Right ventricle myocardium inferior (tissue), 1 donor: ENCODE measurements at regions not wholly inside any gene's neighbourhood (a gene's known extent, or its start where the extent isn't known, plus 50 kb on each side); places are given as distances from the start of the nearest gene placed in this dataset.

ENCODE experiments used
- ATAC-seq: fragments of 200-7000 bp; cut with Tn5 transposase; one replicate; pipeline ENCODE4 v1.9.1; 2020; ENCODE audit warnings: mild to moderate bottlenecking, moderate library complexity
- DNase-seq: peaks from one replicate; pipeline ENCODE4 v3.0.0; 2021; ENCODE audit errors: missing footprints
- intact Hi-C: fragments of 100-400 bp; cut with DNase I; formaldehyde crosslinking; loops from one replicate; pipeline ENCODE4 v1.11.0; 2022
- donor health status: DM: no; HTN: yes; CAD: no; lungs with severe emphysema.

- DNase-seq, result no peak
- intact Hi-C loops, result no loop called here
- no peak for ATAC-seq
Observed at GRCh38 chr10:111522551-111522950, 445.7 kb downstream of the ADRA2A start.

- intact Hi-C loops, result no loop called here
- DNase-seq (no peak), ATAC-seq (no peak)
Observed at GRCh38 chr10:111523016-111523415, 446.2 kb downstream of the ADRA2A start.

GRCh38 chr10:111524134-111524533, 447.3 kb downstream of the ADRA2A start:
- DNase-seq (no peak), ATAC-seq (no peak)
- intact Hi-C loops, result no loop called here

- ATAC-seq, result no peak
- no peak for DNase-seq
- intact Hi-C loops, result no loop called here
Observed at GRCh38 chr10:111525696-111526095, 448.9 kb downstream of the ADRA2A start.

- ATAC-seq (no peak), DNase-seq (no peak)
- intact Hi-C loops, result no loop called here
Observed at GRCh38 chr10:111531690-111532089, 454.9 kb downstream of the ADRA2A start.

- no peak for DNase-seq
- ATAC-seq, result no peak
- intact Hi-C loops, result no loop called here
Observed at GRCh38 chr10:111532139-111532538, 455.3 kb downstream of the ADRA2A start.

- intact Hi-C loops, result no loop called here
- no peak for DNase-seq
- no peak for ATAC-seq
Observed at GRCh38 chr10:111539246-111539645, 462.4 kb downstream of the ADRA2A start.

- ATAC-seq, result no peak
- no peak for DNase-seq
- intact Hi-C loops, result no loop called here
Observed at GRCh38 chr10:111543854-111544253, 467.0 kb downstream of the ADRA2A start.

GRCh38 chr10:111545861-111546605, 469.2 kb downstream of the ADRA2A start:
- ATAC-seq (no peak), DNase-seq (no peak)
- intact Hi-C loops, result no loop called here

GRCh38 chr10:111548084-111548726, 471.4 kb downstream of the ADRA2A start:
- intact Hi-C loops, result no loop called here
- DNase-seq (no peak), ATAC-seq (no peak)

- intact Hi-C loops, result no loop called here
- no peak for ATAC-seq
- no peak for DNase-seq
Observed at GRCh38 chr10:111551001-111551400, 474.2 kb downstream of the ADRA2A start.

- intact Hi-C loops, result no loop called here
- ATAC-seq, result no peak
- no peak for DNase-seq
Observed at GRCh38 chr10:111556666-111557065, 479.8 kb downstream of the ADRA2A start.

GRCh38 chr10:111558211-111558610, 481.4 kb downstream of the ADRA2A start:
- DNase-seq, result no peak
- no peak for ATAC-seq
- intact Hi-C loops, result no loop called here

- intact Hi-C loops, result no loop called here
- no peak for ATAC-seq
- no peak for DNase-seq
Observed at GRCh38 chr10:111560027-111560426, 483.2 kb downstream of the ADRA2A start.

GRCh38 chr10:111561124-111561523, 484.3 kb downstream of the ADRA2A start:
- intact Hi-C loops, result no loop called here
- DNase-seq (no peak), ATAC-seq (no peak)

- intact Hi-C loops, result no loop called here
- ATAC-seq (no peak), DNase-seq (no peak)
Observed at GRCh38 chr10:111565542-111565941, 488.7 kb downstream of the ADRA2A start.

- ATAC-seq (no peak), DNase-seq (no peak)
- intact Hi-C loops, result no loop called here
Observed at GRCh38 chr10:111578076-111578475, 501.2 kb downstream of the ADRA2A start.

- intact Hi-C loops, result no loop called here
- ATAC-seq, result no peak
- no peak for DNase-seq
Observed at GRCh38 chr10:111579473-111579872, 502.6 kb downstream of the ADRA2A start.

GRCh38 chr10:111590703-111591102, 513.9 kb downstream of the ADRA2A start:
- intact Hi-C loops, result no loop called here
- ATAC-seq, result no peak
- DNase-seq, result no peak

- DNase-seq, result no peak
- intact Hi-C loops, result no loop called here
- ATAC-seq, result no peak
Observed at GRCh38 chr10:111593578-111593977, 516.7 kb downstream of the ADRA2A start.

GRCh38 chr10:111595173-111595572, 518.3 kb downstream of the ADRA2A start:
- intact Hi-C loops, result loop anchor here (5.0 kb wide), 1 partner anchor 518 kb away; the partner anchor contains the start of gene ADRA2A
- DNase-seq (no peak), ATAC-seq (no peak)
